ENCODE measurements at regions not wholly inside any gene's neighbourhood (a gene's known extent, or its start where the extent isn't known, plus 50 kb on each side); places are given as distances from the start of the nearest gene placed in this dataset.
"Not testable (repeated sequence)": the region's sequence is repeated elsewhere in the genome, so short reads cannot be mapped to it uniquely, and the experiment has no call there.

- Histone ChIP-seq H3K4me1 (ENCODE audit: control insufficient read depth in 5 of 5, insufficient read depth in 5 of 5, low read length in 5 of 5) (peaks cover 0 to 7% (median 0%) of the 10 kb centered on the region in 5 donors), H3K36me3 (ENCODE audit: control insufficient read depth in 4 of 4, insufficient read depth in 4 of 4, low read length in 4 of 4) (no peaks in the 10 kb centered on the region), H3K9ac (ENCODE audit: insufficient read depth in 1 of 2, low read length in 2 of 2) (no peak overlapping the region), H3K27me3 (ENCODE audit: control insufficient read depth in 3 of 3, insufficient read depth in 3 of 3, low read length in 2 of 3) (no peaks in the 10 kb centered on the region), H3K4me3 (no peak overlapping the region), H3K27ac (ENCODE audit: low read depth in 1 of 2, low read length in 1 of 2) (peak overlapping the region in 1 of 2 donors; percentile 66), H3K9me3 (ENCODE audit: control insufficient read depth in 4 of 4, insufficient read depth in 3 of 4, low read length in 3 of 4) (peaks cover 0 to 2% (median 0%) of the 10 kb centered on the region in 4 donors)
- TF ChIP-seq, protein P1, sequence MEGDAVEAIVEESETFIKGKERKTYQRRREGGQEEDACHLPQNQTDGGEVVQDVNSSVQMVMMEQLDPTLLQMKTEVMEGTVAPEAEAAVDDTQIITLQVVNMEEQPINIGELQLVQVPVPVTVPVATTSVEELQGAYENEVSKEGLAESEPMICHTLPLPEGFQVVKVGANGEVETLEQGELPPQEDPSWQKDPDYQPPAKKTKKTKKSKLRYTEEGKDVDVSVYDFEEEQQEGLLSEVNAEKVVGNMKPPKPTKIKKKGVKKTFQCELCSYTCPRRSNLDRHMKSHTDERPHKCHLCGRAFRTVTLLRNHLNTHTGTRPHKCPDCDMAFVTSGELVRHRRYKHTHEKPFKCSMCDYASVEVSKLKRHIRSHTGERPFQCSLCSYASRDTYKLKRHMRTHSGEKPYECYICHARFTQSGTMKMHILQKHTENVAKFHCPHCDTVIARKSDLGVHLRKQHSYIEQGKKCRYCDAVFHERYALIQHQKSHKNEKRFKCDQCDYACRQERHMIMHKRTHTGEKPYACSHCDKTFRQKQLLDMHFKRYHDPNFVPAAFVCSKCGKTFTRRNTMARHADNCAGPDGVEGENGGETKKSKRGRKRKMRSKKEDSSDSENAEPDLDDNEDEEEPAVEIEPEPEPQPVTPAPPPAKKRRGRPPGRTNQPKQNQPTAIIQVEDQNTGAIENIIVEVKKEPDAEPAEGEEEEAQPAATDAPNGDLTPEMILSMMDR (IDR thresholded peaks at IDR 0.05; ENCODE audit: control extremely low read depth, extremely low read depth), result no peak
- ATAC-seq (ENCODE audit: insufficient read depth, low FRiP score) (no peak), DNase-seq (no peak)
- WGBS, 2 donors, result 81 to 85% methylated on average over 1 of the region's 1 CpG
Observed at GRCh38 chr2:83104202-83104601, 1354.9 kb downstream of the SUCLG1 start.

DNA sequence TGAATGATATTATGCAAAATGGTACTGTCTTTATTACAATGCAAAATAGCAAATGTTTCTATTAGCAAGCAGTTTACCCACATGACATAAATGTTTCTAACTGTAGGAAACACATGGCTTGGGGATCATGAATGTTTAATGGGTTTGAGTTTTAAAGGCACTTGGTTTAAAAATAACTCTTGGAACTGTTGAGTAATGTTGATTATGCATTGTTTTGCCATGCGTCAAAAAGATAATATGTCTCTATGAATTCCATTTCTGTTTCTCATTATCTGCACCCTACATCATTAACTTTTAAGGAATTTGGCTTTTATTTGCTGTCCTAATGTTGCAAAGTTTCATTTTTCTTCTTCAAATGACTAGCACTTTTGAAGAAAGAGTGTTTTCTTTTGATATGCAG lies 1355.5 kb downstream of the SUCLG1 start:
- Histone ChIP-seq H3K27ac (ENCODE audit: low read depth in 1 of 2, low read length in 1 of 2) (peak overlapping the region in 1 of 2 donors; percentile 68), H3K9me3 (ENCODE audit: control insufficient read depth in 4 of 4, insufficient read depth in 3 of 4, low read length in 3 of 4) (peaks cover 0 to 2% (median 0%) of the 10 kb centered on the region in 4 donors), H3K27me3 (ENCODE audit: control insufficient read depth in 3 of 3, insufficient read depth in 3 of 3, low read length in 2 of 3) (no peaks in the 10 kb centered on the region), H3K36me3 (ENCODE audit: control insufficient read depth in 4 of 4, insufficient read depth in 4 of 4, low read length in 4 of 4) (no peaks in the 10 kb centered on the region), H3K4me3 (no peak overlapping the region), H3K9ac (ENCODE audit: insufficient read depth in 1 of 2, low read length in 2 of 2) (no peak overlapping the region), H3K4me1 (ENCODE audit: control insufficient read depth in 5 of 5, insufficient read depth in 5 of 5, low read length in 5 of 5) (peaks cover 0 to 7% (median 0%) of the 10 kb centered on the region in 5 donors)
- ATAC-seq (ENCODE audit: insufficient read depth, low FRiP score) (no peak), DNase-seq (peak in 2 of 3 donors; percentile 29 to 54)
- WGBS, 2 donors, result 28 to 64% methylated on average over 1 of the region's 1 CpG
- TF ChIP-seq, protein P1 (IDR thresholded peaks at IDR 0.05; ENCODE audit: control extremely low read depth, extremely low read depth), result no peak

DNA sequence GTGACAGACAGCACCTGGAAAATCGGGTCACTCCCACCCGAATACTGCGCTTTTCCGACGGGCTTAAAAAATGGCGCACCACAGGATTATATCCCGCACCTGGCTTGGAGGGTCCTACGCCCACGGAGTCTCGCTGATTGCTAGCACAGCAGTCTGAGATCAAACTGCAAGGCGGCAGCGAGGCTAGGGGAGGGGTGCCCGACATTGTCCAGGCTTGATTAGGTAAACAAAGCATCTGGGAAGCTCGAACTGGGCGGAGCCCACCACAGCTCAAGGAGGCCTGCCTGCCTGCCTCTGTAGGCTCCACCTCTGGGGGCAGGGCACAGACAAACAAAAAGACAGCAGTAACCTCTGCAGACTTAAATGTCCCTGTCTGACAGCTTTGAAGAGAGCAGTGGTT lies 1370.0 kb downstream of the SUCLG1 start:
- not testable (repeated sequence) for H3K4me3 ChIP-seq; H3K27me3 ChIP-seq (ENCODE audit: control insufficient read depth in 3 of 3, insufficient read depth in 3 of 3, low read length in 2 of 3); H3K27ac ChIP-seq (ENCODE audit: low read depth in 1 of 2, low read length in 1 of 2); DNase-seq; ATAC-seq (ENCODE audit: insufficient read depth, low FRiP score); H3K36me3 ChIP-seq (ENCODE audit: control insufficient read depth in 4 of 4, insufficient read depth in 4 of 4, low read length in 4 of 4); H3K9me3 ChIP-seq (ENCODE audit: control insufficient read depth in 4 of 4, insufficient read depth in 3 of 4, low read length in 3 of 4); H3K9ac ChIP-seq (ENCODE audit: insufficient read depth in 1 of 2, low read length in 2 of 2); H3K4me1 ChIP-seq (ENCODE audit: control insufficient read depth in 5 of 5, insufficient read depth in 5 of 5, low read length in 5 of 5)
- 89 to 91% methylated on average over 15 of the region's 15 CpGs for WGBS, 2 donors

GRCh38 chr2:83085869-83086268 lies 1373.2 kb downstream of the SUCLG1 start:
- Histone ChIP-seq H3K9me3 (ENCODE audit: control insufficient read depth in 4 of 4, insufficient read depth in 3 of 4, low read length in 3 of 4) (no peaks in the 10 kb centered on the region), H3K27me3 (ENCODE audit: control insufficient read depth in 3 of 3, insufficient read depth in 3 of 3, low read length in 2 of 3) (no peaks in the 10 kb centered on the region), H3K9ac (ENCODE audit: insufficient read depth in 1 of 2, low read length in 2 of 2) (no peak overlapping the region), H3K4me3 (no peak overlapping the region), H3K36me3 (ENCODE audit: control insufficient read depth in 4 of 4, insufficient read depth in 4 of 4, low read length in 4 of 4) (no peaks in the 10 kb centered on the region), H3K27ac (ENCODE audit: low read depth in 1 of 2, low read length in 1 of 2) (no peak overlapping the region), H3K4me1 (ENCODE audit: control insufficient read depth in 5 of 5, insufficient read depth in 5 of 5, low read length in 5 of 5) (peaks cover 0 to 17% (median 0%) of the 10 kb centered on the region in 5 donors)
- ATAC-seq (ENCODE audit: insufficient read depth, low FRiP score) (no peak), DNase-seq (no peak)
- WGBS, 2 donors, result 88 to 92% methylated on average over 2 of the region's 2 CpGs
- TF ChIP-seq, protein P1 (IDR thresholded peaks at IDR 0.05; ENCODE audit: control extremely low read depth, extremely low read depth), result no peak
